ENCODE measurements at regions not wholly inside any gene's neighbourhood (a gene's known extent, or its start where the extent isn't known, plus 50 kb on each side); places are given as distances from the start of the nearest gene placed in this dataset.

DNA sequence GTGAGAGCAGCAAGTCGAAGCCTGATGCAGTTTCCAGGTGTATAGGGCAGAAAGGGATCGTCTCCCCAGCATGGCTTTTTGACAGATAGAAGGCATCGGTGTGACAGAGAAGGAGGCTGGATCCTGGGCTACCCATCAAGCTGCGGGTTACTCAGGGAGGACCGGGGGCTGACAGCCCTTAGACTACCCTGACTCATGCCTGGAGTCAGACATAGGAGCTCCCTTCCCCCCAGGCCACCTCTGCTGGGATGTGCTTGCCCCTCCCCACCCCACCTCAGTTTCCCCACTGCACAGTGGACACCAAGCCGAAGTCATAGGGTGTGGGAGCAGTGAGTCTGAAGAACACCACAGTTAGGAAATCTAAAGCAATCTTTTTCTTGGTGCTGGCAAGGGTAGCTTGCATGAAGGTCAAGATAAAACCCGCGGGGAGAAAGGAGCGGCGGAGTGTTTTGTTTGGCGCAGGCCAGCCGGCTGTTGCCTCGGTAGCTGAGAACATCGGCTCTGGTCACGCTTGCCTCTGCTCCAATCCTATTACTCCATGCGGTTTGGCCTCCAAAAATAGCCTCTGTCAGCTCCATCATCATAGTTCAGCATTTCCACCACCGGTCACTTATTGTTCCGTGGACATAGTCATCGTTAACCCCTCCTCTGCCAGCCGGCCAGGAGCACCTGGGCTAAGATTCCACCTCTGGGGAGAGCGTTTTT lies 169.2 kb upstream of the GLI2 start:
- TF ChIP-seq CTCF (IDR thresholded peaks at IDR 0.05), result no peak
- no peak for TF ChIP-seq POLR2A (IDR thresholded peaks at IDR 0.05)
